Endothelial cell of umbilical vein (primary cell): ENCODE measurements at regions not wholly inside any gene's neighbourhood (a gene's known extent, or its start where the extent isn't known, plus 50 kb on each side); places are given as distances from the start of the nearest gene placed in this dataset.

Source experiments
- BruUV-seq: library from RNA; stranded (reverse); fragments of 400-500 nt; replicated peaks from 2 replicates; lab custom pipeline; 2021; lab: Mats Ljungman, UMichigan
- CTCF ChIA-PET: fragments of 300-600, 350-600 bp; sonication (Branson Sonifier 250); formaldehyde crosslinking; loops from one replicate; lab custom pipeline; 2021; ENCODE audit warnings: antibody characterized with exemption, inconsistent platforms; lab: Charles Lee
- POLR2A ChIA-PET: fragments of 300-600, 350-600 bp; sonication (Branson Sonifier 250); formaldehyde crosslinking; loops from one replicate; lab custom pipeline; 2021; ENCODE audit warnings: antibody characterized with exemption, inconsistent platforms; lab: Charles Lee
- DNase-seq: peaks from one replicate; pipeline ENCODE4 v3.0.0-alpha.2; 2011; ENCODE audit warnings: low read depth, low spot score
- FAIRE-seq: peaks from 2 replicates; lab custom pipeline; 2011; peaks lifted over from hg19 to GRCh38; lab: Jason Lieb, UNC
- H2AFZ ChIP-seq: 2 replicates; pipeline ENCODE4 v1.6.0; 2012; ENCODE audit warnings: low read depth, low read length, control low read depth, inconsistent platforms
- H3K27ac ChIP-seq: 2 replicates; pipeline ENCODE4 v1.5.1; 2011; ENCODE audit warnings: low read depth, mild to moderate bottlenecking, control low read depth, low read length, moderate library complexity; ENCODE audit not compliant: insufficient read depth
- H3K27me3 ChIP-seq, 2 experiments: 2 replicates each; pipeline versions ENCODE4 v1.6.0 to v1.6.1; 2011; ENCODE audit warnings: low read length in 2 of 2, mixed read lengths in 1 of 2; ENCODE audit not compliant: control insufficient read depth in 2 of 2, insufficient read depth in 2 of 2
- H3K36me3 ChIP-seq, 2 experiments: 2 replicates in 1 of 2; 3 replicates in 1 of 2; pipeline ENCODE4 v1.5.1; 2011; ENCODE audit warnings: low read length in 2 of 2, mild to moderate bottlenecking in 1 of 2, moderate library complexity in 1 of 2; ENCODE audit not compliant: control insufficient read depth in 2 of 2, insufficient read depth in 2 of 2; ENCODE audit errors: extremely low read depth in 1 of 2
- H3K4me1 ChIP-seq: 3 replicates; pipeline ENCODE4 v1.5.1; 2011; ENCODE audit warnings: mild to moderate bottlenecking, low read length; ENCODE audit not compliant: control insufficient read depth, insufficient read depth; ENCODE audit errors: extremely low read depth
- H3K4me2 ChIP-seq: 2 replicates; pipeline ENCODE4 v1.6.1; 2011; ENCODE audit warnings: low read length, control low read depth, mixed read lengths; ENCODE audit not compliant: insufficient read depth
- H3K4me3 ChIP-seq, 3 experiments: fragments of 200-600 bp in 1 of 3; sonication (generic), shearing (Covaris generic) in 1 of 3; replicated peaks in 1 of 3; 2 replicates each; pipeline ENCODE4 v1.5.1; 2011 to 2016; ENCODE audit warnings: control low read depth in 3 of 3, low read length in 3 of 3, mild to moderate bottlenecking in 2 of 3, inconsistent platforms in 1 of 3, low read depth in 1 of 3, moderate library complexity in 1 of 3; ENCODE audit not compliant: insufficient read depth in 1 of 3
- H3K79me2 ChIP-seq: 2 replicates; pipeline ENCODE4 v1.6.0; 2012; ENCODE audit warnings: low read length, inconsistent platforms; ENCODE audit not compliant: control insufficient read depth, insufficient read depth
- H3K9ac ChIP-seq: replicated peaks from 2 replicates; pipeline ENCODE3; 2011; ENCODE audit warnings: low read length, control low read depth; ENCODE audit not compliant: insufficient read depth; ENCODE audit errors: extremely low read depth
- H3K9me1 ChIP-seq: replicated peaks from 3 replicates; pipeline ENCODE4 v1.6.0; 2011; ENCODE audit warnings: mild to moderate bottlenecking, low read length; ENCODE audit not compliant: control insufficient read depth, insufficient read depth; ENCODE audit errors: extremely low read depth
- H3K9me3 ChIP-seq: replicated peaks from 2 replicates; pipeline ENCODE4 v1.5.1; 2012; ENCODE audit warnings: low read length, inconsistent platforms; ENCODE audit not compliant: control insufficient read depth, insufficient read depth
- H4K20me1 ChIP-seq: replicated peaks from 2 replicates; pipeline ENCODE3; 2011; ENCODE audit warnings: mild to moderate bottlenecking, low read length; ENCODE audit not compliant: control insufficient read depth, insufficient read depth; ENCODE audit errors: extremely low read depth
- EZH2 ChIP-seq: IDR thresholded peaks from 2 replicates; pipeline ENCODE4 v1.6.1; 2012; ENCODE audit warnings: borderline replicate concordance, low read depth, mild to moderate bottlenecking, moderate library complexity, low read length, inconsistent platforms; ENCODE audit not compliant: severe bottlenecking
- FOS ChIP-seq: IDR thresholded peaks from 2 replicates; pipeline ENCODE4 v1.6.1; 2011; ENCODE audit warnings: mild to moderate bottlenecking, low read length, moderate library complexity, borderline replicate concordance; ENCODE audit not compliant: insufficient read depth
- GATA2 ChIP-seq: IDR thresholded peaks from 2 replicates; pipeline ENCODE4 v1.7.0; 2011; ENCODE audit warnings: low read depth, mild to moderate bottlenecking, moderate library complexity, mixed read lengths, low read length; ENCODE audit not compliant: insufficient read length, insufficient read depth
- JUN ChIP-seq: IDR thresholded peaks from 2 replicates; pipeline ENCODE4 v1.6.1; 2011; ENCODE audit warnings: borderline replicate concordance, low read depth; ENCODE audit not compliant: insufficient read length, insufficient read depth
- MYC ChIP-seq: IDR thresholded peaks from one replicate; pipeline ENCODE4 v1.6.1; 2011; ENCODE audit warnings: mild to moderate bottlenecking, low read depth, low read length
- POLR2A ChIP-seq: IDR thresholded peaks from 2 replicates; pipeline ENCODE4 v1.6.1; 2012; ENCODE audit warnings: low read depth, mild to moderate bottlenecking, control low read depth, low read length
- dilution Hi-C: fragments of 300-500 bp; cut with MboI; formaldehyde crosslinking; loops from one replicate; pipeline ENCODE4 v1.15.0; 2019; ENCODE audit warnings: low sequenced_read_pairs; ENCODE audit not compliant: extremely low pct_ligation_motif_present
- intact Hi-C: fragments of 100-400 bp; cut with micrococcal nuclease; formaldehyde crosslinking; loops from one replicate; pipeline ENCODE4 v1.10.0; 2022
- TF ChIP-seq, protein P1 (sequence below), 2 donors: IDR thresholded peaks; 1 replicate in 1 of 2; 2 replicates in 1 of 2; pipeline ENCODE4 v1.5.1; 2011; ENCODE audit warnings: low read length in 2 of 2, mild to moderate bottlenecking in 2 of 2, moderate library complexity in 2 of 2, control low read depth in 1 of 2, inconsistent platforms in 1 of 2, low read depth in 1 of 2; ENCODE audit not compliant: insufficient read depth in 1 of 2; ENCODE audit errors: extremely low read depth in 1 of 2
- TF ChIP-seq, protein P2 (sequence below): IDR thresholded peaks from 2 replicates; pipeline ENCODE4 v1.6.1; 2011; ENCODE audit not compliant: insufficient read depth, insufficient read length

DNA sequence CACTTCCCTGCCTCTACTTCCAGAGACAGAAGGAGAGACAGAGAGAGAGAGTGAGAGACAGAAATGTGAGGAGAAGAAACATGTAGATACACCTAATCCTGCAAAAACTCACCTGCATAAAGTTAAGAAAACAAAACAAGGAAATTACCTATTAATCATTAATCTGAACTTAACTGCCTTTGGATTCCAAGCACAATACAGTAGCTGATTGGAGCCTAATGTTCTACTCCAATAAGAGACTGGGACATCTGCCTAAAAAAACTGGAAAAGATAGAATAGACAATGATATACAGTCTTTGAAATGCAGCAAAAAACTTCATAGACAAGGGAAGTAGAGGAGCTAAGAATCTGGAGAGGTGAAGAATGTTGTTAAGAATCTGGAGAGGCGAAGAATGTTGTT is 910.2 kb upstream of the SLC10A2 start:
- BruUV-seq: no TSS peak
- no peaks in the 10 kb centered on the region for H3K79me2 ChIP-seq
- no peak for TF ChIP-seq MYC
- TF ChIP-seq, protein P1, sequence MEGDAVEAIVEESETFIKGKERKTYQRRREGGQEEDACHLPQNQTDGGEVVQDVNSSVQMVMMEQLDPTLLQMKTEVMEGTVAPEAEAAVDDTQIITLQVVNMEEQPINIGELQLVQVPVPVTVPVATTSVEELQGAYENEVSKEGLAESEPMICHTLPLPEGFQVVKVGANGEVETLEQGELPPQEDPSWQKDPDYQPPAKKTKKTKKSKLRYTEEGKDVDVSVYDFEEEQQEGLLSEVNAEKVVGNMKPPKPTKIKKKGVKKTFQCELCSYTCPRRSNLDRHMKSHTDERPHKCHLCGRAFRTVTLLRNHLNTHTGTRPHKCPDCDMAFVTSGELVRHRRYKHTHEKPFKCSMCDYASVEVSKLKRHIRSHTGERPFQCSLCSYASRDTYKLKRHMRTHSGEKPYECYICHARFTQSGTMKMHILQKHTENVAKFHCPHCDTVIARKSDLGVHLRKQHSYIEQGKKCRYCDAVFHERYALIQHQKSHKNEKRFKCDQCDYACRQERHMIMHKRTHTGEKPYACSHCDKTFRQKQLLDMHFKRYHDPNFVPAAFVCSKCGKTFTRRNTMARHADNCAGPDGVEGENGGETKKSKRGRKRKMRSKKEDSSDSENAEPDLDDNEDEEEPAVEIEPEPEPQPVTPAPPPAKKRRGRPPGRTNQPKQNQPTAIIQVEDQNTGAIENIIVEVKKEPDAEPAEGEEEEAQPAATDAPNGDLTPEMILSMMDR (IDR thresholded peaks at IDR 0.05; ENCODE audit: extremely low read depth in 1 of 2, insufficient read depth in 1 of 2, low read depth in 1 of 2, low read length in 2 of 2): no peak
- no peaks in the 10 kb centered on the region for H3K36me3 ChIP-seq
- H3K27ac ChIP-seq: no peak overlapping the region
- DNase-seq (no peak), FAIRE-seq (no peak)
- H2AFZ ChIP-seq: no peak overlapping the region
- dilution Hi-C loops: no loop called here
- H3K9me3 ChIP-seq: no peaks in the 10 kb centered on the region
- H3K27me3 ChIP-seq: no peaks in the 10 kb centered on the region
- H3K9me1 ChIP-seq: no peaks in the 10 kb centered on the region
- H3K4me3 ChIP-seq: no peak overlapping the region
- POLR2A ChIA-PET: no interaction called here
- intact Hi-C loops: no loop called here
- no peak overlapping the region for H3K4me2 ChIP-seq
- H3K9ac ChIP-seq: no peak overlapping the region
- no peaks in the 10 kb centered on the region for H3K4me1 ChIP-seq
- CTCF ChIA-PET: interaction anchor here (0.8 to 1.6 kb wide), 2 partner anchors 13 to 595 kb away, joined by 3 to 6 read pairs; no protein-coding TSS in a partner anchor
- H4K20me1 ChIP-seq: no peaks in the 10 kb centered on the region

DNA sequence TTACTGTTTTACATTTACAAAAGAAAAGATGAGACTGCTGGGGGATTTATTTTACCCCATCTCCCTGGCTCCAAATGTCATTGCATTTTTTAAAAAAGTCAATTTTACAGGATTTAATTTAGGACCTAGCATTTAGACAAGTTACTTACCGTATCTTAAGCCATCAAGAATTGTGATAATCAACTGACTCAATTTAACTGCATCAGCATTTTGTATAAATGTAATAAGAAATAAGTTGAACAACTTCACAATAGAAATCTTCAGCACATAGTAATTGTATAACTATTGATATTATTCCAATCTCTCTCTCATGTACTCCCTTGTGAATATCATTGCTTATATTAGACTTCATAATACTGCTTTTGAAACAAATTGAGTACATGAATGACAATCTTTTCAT is 907.5 kb upstream of the SLC10A2 start:
- DNase-seq: no peak
- Histone ChIP-seq H3K27me3 (no peaks in the 10 kb centered on the region), H2AFZ (no peak overlapping the region), H3K4me1 (no peaks in the 10 kb centered on the region), H4K20me1 (no peaks in the 10 kb centered on the region), H3K79me2 (no peaks in the 10 kb centered on the region), H3K4me2 (no peak overlapping the region), H3K9me1 (no peaks in the 10 kb centered on the region), H3K9ac (no peak overlapping the region), H3K36me3 (no peaks in the 10 kb centered on the region), H3K4me3 (no peak overlapping the region), H3K9me3 (no peaks in the 10 kb centered on the region), H3K27ac (no peak overlapping the region)
- no peak for FAIRE-seq
- ChIA-PET CTCF (no interaction called here), POLR2A (no interaction called here)
- TF ChIP-seq GATA2: no peak
- TF ChIP-seq JUN: no peak
- no peak for TF ChIP-seq EZH2
- TF ChIP-seq MYC: no peak
- TF ChIP-seq POLR2A: no peak
- no peak for TF ChIP-seq FOS
- TF ChIP-seq, protein P1 (IDR thresholded peaks at IDR 0.05; ENCODE audit: extremely low read depth in 1 of 2, insufficient read depth in 1 of 2, low read depth in 1 of 2, low read length in 2 of 2): no peak
- TF ChIP-seq, protein P2, sequence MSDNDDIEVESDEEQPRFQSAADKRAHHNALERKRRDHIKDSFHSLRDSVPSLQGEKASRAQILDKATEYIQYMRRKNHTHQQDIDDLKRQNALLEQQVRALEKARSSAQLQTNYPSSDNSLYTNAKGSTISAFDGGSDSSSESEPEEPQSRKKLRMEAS: no peak
- no TSS peak for BruUV-seq
- dilution Hi-C loops: no loop called here
- intact Hi-C loops: no loop called here
